Fibroblast of lung (primary cell): ENCODE measurements at regions not wholly inside any gene's neighbourhood (a gene's known extent, or its start where the extent isn't known, plus 50 kb on each side); places are given as distances from the start of the nearest gene placed in this dataset.

Experiments used
- CTCF ChIP-seq, 2 donors: IDR thresholded peaks in 1 of 2; conservative IDR thresholded peaks in 1 of 2; 1 replicate in 1 of 2; 2 replicates in 1 of 2; pipeline ENCODE4 v1.5.1; 2011 to 2012; ENCODE audit warnings: low read length in 2 of 2, control low read depth in 1 of 2, inconsistent platforms in 1 of 2, low read depth in 1 of 2, mild to moderate bottlenecking in 1 of 2
- EZH2 ChIP-seq: IDR thresholded peaks from 2 replicates; pipeline ENCODE4 v1.5.1; 2012; ENCODE audit warnings: low read length, control low read depth, mild to moderate bottlenecking; ENCODE audit errors: missing control alignments

- TF ChIP-seq CTCF (conservative IDR thresholded peaks at IDR 0.05 in 1 of 2, IDR thresholded peaks at IDR 0.05 in 1 of 2; ENCODE audit: low read depth in 1 of 2, low read length in 2 of 2) (no peak), EZH2 (no peak)
Observed at GRCh38 chr10:83953589-83953988, 185.7 kb upstream of the GHITM start.
